OCI-LY1 (cell line): ENCODE measurements at regions not wholly inside any gene's neighbourhood (a gene's known extent, or its start where the extent isn't known, plus 50 kb on each side); places are given as distances from the start of the nearest gene placed in this dataset.

ENCODE experiments used
- H2AFZ ChIP-seq: fragments of 200-600 bp; sonication (generic), shearing (Covaris generic); 2 replicates; pipeline ENCODE4 v1.6.0; 2014; ENCODE audit warnings: antibody characterized with exemption, mild to moderate bottlenecking, low read length
- H3F3A ChIP-seq: fragments of 200-600 bp; sonication (generic), shearing (Covaris generic); 2 replicates; pipeline ENCODE4 v1.6.0; 2014; ENCODE audit warnings: mild to moderate bottlenecking, antibody characterized with exemption, low read length, moderate library complexity; ENCODE audit not compliant: insufficient read depth
- H3K27ac ChIP-seq: fragments of 200-600 bp; sonication (generic); 2 replicates; pipeline ENCODE4 v1.5.1; 2014; ENCODE audit warnings: low read length, mixed run types, mild to moderate bottlenecking, low read depth; ENCODE audit not compliant: poor library complexity, severe bottlenecking
- H3K27me3 ChIP-seq: fragments of 200-600 bp; sonication (generic); 2 replicates; pipeline ENCODE4 v1.6.0; 2014; ENCODE audit warnings: antibody characterized with exemption, mild to moderate bottlenecking, low read length, moderate library complexity; ENCODE audit not compliant: insufficient read depth
- H3K36me3 ChIP-seq: fragments of 200-600 bp; sonication (generic); 2 replicates; pipeline ENCODE4 v1.6.1; 2014; ENCODE audit warnings: mild to moderate bottlenecking, antibody characterized with exemption, low read length, moderate library complexity, mixed read lengths; ENCODE audit not compliant: insufficient read depth
- H3K4me1 ChIP-seq: fragments of 200-600 bp; sonication (generic); 2 replicates; pipeline ENCODE4 v1.5.1; 2014; ENCODE audit warnings: mild to moderate bottlenecking, low read length, moderate library complexity; ENCODE audit not compliant: insufficient read depth, severe bottlenecking
- H3K4me2 ChIP-seq: fragments of 200-600 bp; sonication (generic), shearing (Covaris generic); 2 replicates; pipeline ENCODE4 v1.6.1; 2014; ENCODE audit warnings: low read length
- H3K4me3 ChIP-seq: fragments of 200-600 bp; sonication (generic); 2 replicates; pipeline ENCODE4 v1.5.1; 2014; ENCODE audit warnings: low read length, low read depth, mild to moderate bottlenecking, mixed read lengths; ENCODE audit not compliant: poor library complexity, severe bottlenecking
- H3K79me2 ChIP-seq: fragments of 200-600 bp; shearing (Covaris generic); 2 replicates; pipeline ENCODE4 v1.6.1; 2016; ENCODE audit warnings: mixed run types, low read length, mixed read lengths; ENCODE audit not compliant: insufficient read depth
- H3K9ac ChIP-seq: fragments of 200-600 bp; sonication (generic), shearing (Covaris generic); 2 replicates; pipeline ENCODE4 v1.6.1; 2014; ENCODE audit warnings: mild to moderate bottlenecking, low read length, mixed read lengths
- H3K9me2 ChIP-seq: fragments of 200-600 bp; sonication (generic), shearing (Covaris generic); 2 replicates; pipeline ENCODE4 v1.6.1; 2014; ENCODE audit warnings: low read depth, mild to moderate bottlenecking, low read length, mixed read lengths
- H3K9me3 ChIP-seq: fragments of 200-600 bp; shearing (Covaris generic); 2 replicates; pipeline ENCODE4 v1.6.1; 2014; ENCODE audit warnings: low read length, mixed read lengths
- H4K20me1 ChIP-seq: fragments of 200-600 bp; sonication (generic), shearing (Covaris generic); 2 replicates; pipeline ENCODE4 v1.6.0; 2016; ENCODE audit warnings: mild to moderate bottlenecking, low read length; ENCODE audit not compliant: insufficient read depth
- CTCF ChIP-seq: fragments of 200-600 bp; sonication (generic), shearing (Covaris generic); IDR thresholded peaks from 2 replicates; pipeline ENCODE4 v1.5.1; 2017; ENCODE audit warnings: mild to moderate bottlenecking, antibody characterized with exemption, low read length, moderate library complexity, mixed read lengths
- EZH2 ChIP-seq: fragments of 200-600 bp; sonication (generic), shearing (Covaris generic); IDR thresholded peaks from 2 replicates; pipeline ENCODE4 v1.8.0; 2017; ENCODE audit warnings: borderline replicate concordance, mixed run types, mild to moderate bottlenecking, antibody characterized with exemption, low read length, moderate library complexity, mixed read lengths

GRCh38 chr16:79823639-79824038 is 223.1 kb upstream of the MAF start:
- Histone ChIP-seq H3K9me2 (no peaks in the 10 kb centered on the region), H2AFZ (no peak overlapping the region), H3K4me3 (no peak overlapping the region), H3K79me2 (no peaks in the 10 kb centered on the region), H3K9ac (no peak overlapping the region), H3K27me3 (no peaks in the 10 kb centered on the region), H3K27ac (no peak overlapping the region), H3K4me2 (no peak overlapping the region), H4K20me1 (no peaks in the 10 kb centered on the region), H3F3A (no peaks in the 10 kb centered on the region), H3K9me3 (no peaks in the 10 kb centered on the region), H3K4me1 (no peaks in the 10 kb centered on the region), H3K36me3 (no peaks in the 10 kb centered on the region)
- TF ChIP-seq CTCF (no peak), EZH2 (no peak)

DNA sequence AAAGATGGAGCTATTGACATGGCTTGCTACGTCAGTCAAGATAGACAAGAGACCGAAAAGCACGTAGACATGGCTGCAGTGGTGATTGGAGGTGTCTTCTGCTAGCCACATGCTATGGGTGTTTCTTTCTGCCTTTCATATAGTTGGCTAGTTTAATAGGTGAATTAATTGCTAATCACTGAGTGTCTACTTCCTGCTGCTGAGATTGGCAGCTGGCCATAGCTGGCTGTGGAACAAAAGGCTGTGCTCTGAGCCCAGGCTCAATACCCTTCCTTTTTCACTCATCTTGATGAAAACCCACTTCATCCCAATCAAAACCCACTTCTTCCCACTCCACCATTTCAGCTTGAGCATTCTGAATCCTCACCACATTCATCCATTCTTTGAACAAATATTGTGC is 221.4 kb upstream of the MAF start:
- Histone ChIP-seq H3K36me3 (no peaks in the 10 kb centered on the region), H3K27me3 (no peaks in the 10 kb centered on the region), H4K20me1 (no peaks in the 10 kb centered on the region), H2AFZ (no peak overlapping the region), H3K9me2 (no peaks in the 10 kb centered on the region), H3F3A (no peaks in the 10 kb centered on the region), H3K9ac (no peak overlapping the region), H3K4me3 (no peak overlapping the region), H3K27ac (no peak overlapping the region), H3K4me2 (no peak overlapping the region), H3K4me1 (no peaks in the 10 kb centered on the region), H3K9me3 (no peaks in the 10 kb centered on the region), H3K79me2 (no peaks in the 10 kb centered on the region)
- TF ChIP-seq CTCF (no peak), EZH2 (no peak)

DNA sequence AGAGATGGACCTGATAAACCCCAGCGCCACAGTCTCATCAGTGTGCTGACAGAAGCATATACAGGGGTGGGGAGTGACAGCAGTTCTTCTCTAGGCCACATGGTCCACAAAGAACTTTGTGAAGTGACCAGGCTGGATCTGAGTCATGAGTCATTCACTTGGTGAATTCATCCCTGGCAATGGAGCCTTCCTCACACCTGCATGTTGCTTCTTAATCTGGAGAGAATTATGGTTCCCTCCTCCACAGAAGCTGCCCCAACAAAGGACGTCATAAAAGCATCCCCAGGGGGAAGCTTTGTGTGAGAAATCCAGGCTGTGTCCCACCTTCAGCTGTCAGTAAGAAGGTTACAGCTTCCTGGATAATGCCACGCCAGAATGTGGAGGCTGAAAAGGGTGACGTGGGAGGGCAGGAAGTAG is 215.6 kb upstream of the MAF start:
- Histone ChIP-seq H2AFZ (no peak overlapping the region), H3K9ac (no peak overlapping the region), H3F3A (no peaks in the 10 kb centered on the region), H3K9me2 (no peaks in the 10 kb centered on the region), H3K9me3 (no peaks in the 10 kb centered on the region), H4K20me1 (no peaks in the 10 kb centered on the region), H3K4me3 (no peak overlapping the region), H3K27ac (no peak overlapping the region), H3K79me2 (no peaks in the 10 kb centered on the region), H3K36me3 (no peaks in the 10 kb centered on the region), H3K27me3 (no peaks in the 10 kb centered on the region), H3K4me1 (no peaks in the 10 kb centered on the region), H3K4me2 (no peak overlapping the region)
- TF ChIP-seq CTCF = no peak
- no peak for TF ChIP-seq EZH2
